ENCODE measurements at regions not wholly inside any gene's neighbourhood (a gene's known extent, or its start where the extent isn't known, plus 50 kb on each side); places are given as distances from the start of the nearest gene placed in this dataset.

GRCh38 chr7:140238778-140239652 lies 62.2 kb upstream of the KDM7A start:
- no peaks in the 10 kb centered on the region for H3K36me3 ChIP-seq (ENCODE audit: control insufficient read depth, low read depth, low read length)

DNA sequence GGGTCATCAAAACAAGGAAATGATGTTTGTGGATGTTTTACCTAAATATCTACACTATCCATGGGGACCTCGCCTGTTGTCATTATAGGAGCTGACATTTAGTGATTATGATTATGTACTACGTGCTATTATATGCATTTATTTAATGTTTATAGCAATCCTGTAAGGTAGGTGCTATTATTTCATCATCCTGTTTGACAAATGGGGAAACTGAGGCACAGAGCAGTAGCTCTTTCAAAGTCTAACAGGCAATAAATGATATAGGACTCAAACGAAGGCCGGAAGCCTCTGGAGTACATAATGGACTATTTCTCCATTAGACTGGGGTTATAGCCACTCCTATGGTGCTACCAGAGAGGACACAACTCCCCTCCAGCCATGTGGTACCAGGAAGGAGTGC lies 60.6 kb upstream of the KDM7A start:
- no peak overlapping the region for H3K4me3 ChIP-seq (ENCODE audit: low read length)
- no peaks in the 10 kb centered on the region for H3K4me1 ChIP-seq (ENCODE audit: control insufficient read depth, low read depth, low read length)
- no peaks in the 10 kb centered on the region for H3K36me3 ChIP-seq (ENCODE audit: control insufficient read depth, low read depth, low read length)
- H3K27me3 ChIP-seq (ENCODE audit: control insufficient read depth, insufficient read depth, low read length) = no peaks in the 10 kb centered on the region
- no peaks in the 10 kb centered on the region for H3K9me3 ChIP-seq (ENCODE audit: control insufficient read depth, low read depth, low read length)
- no peak overlapping the region for H3K27ac ChIP-seq (ENCODE audit: low read length)
- H3K9ac ChIP-seq (ENCODE audit: low read length) = no peak overlapping the region

More at GRCh38 chr7:140238778-140239652, 62.2 kb upstream of the KDM7A start:
- no peaks in the 10 kb centered on the region for H3K4me1 ChIP-seq (ENCODE audit: control insufficient read depth, low read depth, low read length)
- H3K9ac ChIP-seq (ENCODE audit: low read length) = no peak overlapping the region
- no peaks in the 10 kb centered on the region for H3K9me3 ChIP-seq (ENCODE audit: control insufficient read depth, low read depth, low read length)
- H3K27ac ChIP-seq (ENCODE audit: low read length) = no peak overlapping the region
- no peak overlapping the region for H3K4me3 ChIP-seq (ENCODE audit: low read length)
- H3K27me3 ChIP-seq (ENCODE audit: control insufficient read depth, insufficient read depth, low read length) = no peaks in the 10 kb centered on the region

GRCh38 chr7:140236626-140237025 lies 59.8 kb upstream of the KDM7A start:
- Histone ChIP-seq H3K27ac (ENCODE audit: low read length) (no peak overlapping the region), H3K4me1 (ENCODE audit: control insufficient read depth, low read depth, low read length) (peaks cover 4% of the 10 kb centered on the region), H3K4me3 (ENCODE audit: low read length) (no peak overlapping the region), H3K27me3 (ENCODE audit: control insufficient read depth, insufficient read depth, low read length) (no peaks in the 10 kb centered on the region), H3K36me3 (ENCODE audit: control insufficient read depth, low read depth, low read length) (no peaks in the 10 kb centered on the region), H3K9me3 (ENCODE audit: control insufficient read depth, low read depth, low read length) (no peaks in the 10 kb centered on the region), H3K9ac (ENCODE audit: low read length) (no peak overlapping the region)

- Histone ChIP-seq H3K27me3 (ENCODE audit: control insufficient read depth, insufficient read depth, low read length) (peaks cover 4% of the 10 kb centered on the region), H3K9me3 (ENCODE audit: control insufficient read depth, low read depth, low read length) (no peaks in the 10 kb centered on the region), H3K4me3 (ENCODE audit: low read length) (no peak overlapping the region), H3K9ac (ENCODE audit: low read length) (no peak overlapping the region), H3K4me1 (ENCODE audit: control insufficient read depth, low read depth, low read length) (peaks cover 4% of the 10 kb centered on the region), H3K36me3 (ENCODE audit: control insufficient read depth, low read depth, low read length) (no peaks in the 10 kb centered on the region), H3K27ac (ENCODE audit: low read length) (no peak overlapping the region)
These were observed 58.3 kb upstream of the KDM7A start for GRCh38 chr7:140235114-140235513.

GRCh38 chr7:140232957-140233917 lies 56.5 kb upstream of the KDM7A start:
- H3K27me3 ChIP-seq (ENCODE audit: control insufficient read depth, insufficient read depth, low read length) = peaks cover 13% of the 10 kb centered on the region
- H3K9ac ChIP-seq (ENCODE audit: low read length) = no peak overlapping the region
- H3K27ac ChIP-seq (ENCODE audit: low read length) = no peak overlapping the region
- H3K9me3 ChIP-seq (ENCODE audit: control insufficient read depth, low read depth, low read length) = no peaks in the 10 kb centered on the region
- peaks cover 4% of the 10 kb centered on the region for H3K4me1 ChIP-seq (ENCODE audit: control insufficient read depth, low read depth, low read length)
- no peaks in the 10 kb centered on the region for H3K36me3 ChIP-seq (ENCODE audit: control insufficient read depth, low read depth, low read length)
- H3K4me3 ChIP-seq (ENCODE audit: low read length) = no peak overlapping the region

DNA sequence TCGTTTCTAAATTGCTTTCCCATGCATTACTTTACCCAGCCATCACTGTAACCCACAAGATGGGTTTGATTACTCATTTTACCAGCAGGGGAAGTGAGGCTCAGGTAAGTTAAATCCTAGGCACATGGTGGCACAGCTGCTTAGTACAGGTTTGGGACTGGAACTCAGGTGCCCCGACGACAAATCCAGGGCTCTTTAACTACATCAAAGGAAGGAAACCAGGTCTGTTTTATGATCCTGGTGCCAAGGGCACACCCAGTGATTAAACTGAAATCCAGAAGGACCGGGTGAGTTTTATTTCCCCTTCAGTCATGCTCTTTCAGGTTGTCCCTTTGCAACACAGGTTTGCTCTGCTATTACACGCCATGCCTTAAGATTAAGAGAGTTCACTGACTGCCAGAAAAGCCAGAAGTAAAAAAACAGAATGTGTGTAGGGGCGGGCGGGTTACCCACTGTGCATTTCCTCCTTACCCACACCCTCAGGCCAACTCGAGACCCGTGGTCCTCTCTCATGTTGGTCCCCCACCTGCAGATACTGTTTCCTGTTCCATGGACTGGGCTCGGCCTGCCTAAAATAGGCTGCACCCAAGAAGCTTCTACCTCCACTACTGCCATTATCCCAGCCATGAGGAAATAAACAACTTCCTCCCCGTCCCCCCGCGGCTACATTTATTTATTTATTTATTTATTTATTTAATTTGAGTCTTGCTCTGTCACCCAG lies 55.1 kb upstream of the KDM7A start:
- Histone ChIP-seq H3K36me3 (ENCODE audit: control insufficient read depth, low read depth, low read length) (no peaks in the 10 kb centered on the region), H3K27ac (ENCODE audit: low read length) (no peak overlapping the region), H3K9ac (ENCODE audit: low read length) (peak overlapping the region; percentile 21), H3K4me1 (ENCODE audit: control insufficient read depth, low read depth, low read length) (peaks cover 4% of the 10 kb centered on the region), H3K9me3 (ENCODE audit: control insufficient read depth, low read depth, low read length) (no peaks in the 10 kb centered on the region), H3K27me3 (ENCODE audit: control insufficient read depth, insufficient read depth, low read length) (peaks cover 13% of the 10 kb centered on the region), H3K4me3 (ENCODE audit: low read length) (peak overlapping the region; percentile 80)

DNA sequence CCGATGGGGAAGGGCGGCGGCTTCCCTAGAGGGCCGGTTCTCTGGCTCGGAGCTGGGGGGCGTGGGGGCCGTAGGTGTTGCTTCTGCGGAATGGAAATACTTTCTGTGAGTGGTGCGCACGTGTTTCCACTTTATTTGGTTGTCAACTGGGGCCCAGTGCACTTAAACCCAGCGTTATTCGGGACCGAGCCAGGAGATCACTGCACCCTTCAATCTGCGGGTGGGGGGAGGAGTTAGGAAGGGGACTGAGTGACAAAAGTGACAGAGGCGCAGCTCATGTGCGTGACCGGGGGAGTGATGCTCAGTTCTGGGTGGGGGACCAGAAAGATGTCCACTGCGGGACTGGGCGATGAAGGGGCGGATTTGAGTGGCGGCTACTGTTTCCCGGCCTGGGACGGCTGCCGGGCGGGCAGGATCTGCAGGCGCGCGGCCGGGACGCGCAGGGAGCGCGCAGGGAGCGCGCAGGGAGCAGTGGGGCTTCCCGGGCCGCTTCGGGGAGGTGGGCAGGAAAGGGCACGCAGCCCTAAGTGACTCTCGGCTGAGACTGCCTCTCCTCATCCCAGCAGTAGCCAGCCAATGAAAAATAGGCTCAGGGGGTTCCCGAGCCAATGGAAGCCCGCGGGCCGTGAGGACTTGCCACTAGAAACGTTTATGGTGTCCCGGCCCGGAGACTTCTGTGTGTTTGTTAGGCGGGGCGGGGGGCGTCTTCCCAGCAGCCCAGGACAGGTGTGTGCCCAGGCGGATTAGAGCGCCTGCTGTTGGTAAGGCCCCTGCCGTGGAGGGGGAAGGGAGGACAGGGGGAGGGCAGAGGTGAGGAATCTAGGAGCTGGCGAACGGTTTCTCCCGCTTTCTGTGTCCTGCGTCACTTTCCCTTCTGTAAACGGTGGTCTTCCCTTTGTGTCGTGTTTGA lies 54.3 kb upstream of the KDM7A start:
- H3K9ac ChIP-seq (ENCODE audit: low read length) = peak overlapping the region; percentile 35
- peak overlapping the region; percentile 80 for H3K4me3 ChIP-seq (ENCODE audit: low read length)
- H3K9me3 ChIP-seq (ENCODE audit: control insufficient read depth, low read depth, low read length) = no peaks in the 10 kb centered on the region
- H3K27ac ChIP-seq (ENCODE audit: low read length) = no peak overlapping the region
- no peaks in the 10 kb centered on the region for H3K36me3 ChIP-seq (ENCODE audit: control insufficient read depth, low read depth, low read length)
- H3K27me3 ChIP-seq (ENCODE audit: control insufficient read depth, insufficient read depth, low read length) = peaks cover 13% of the 10 kb centered on the region
- H3K4me1 ChIP-seq (ENCODE audit: control insufficient read depth, low read depth, low read length) = peaks cover 4% of the 10 kb centered on the region

- H3K4me1 ChIP-seq (ENCODE audit: control insufficient read depth, low read depth, low read length) = peaks cover 4% of the 10 kb centered on the region
- no peaks in the 10 kb centered on the region for H3K36me3 ChIP-seq (ENCODE audit: control insufficient read depth, low read depth, low read length)
- no peak overlapping the region for H3K9ac ChIP-seq (ENCODE audit: low read length)
- peaks cover 13% of the 10 kb centered on the region for H3K27me3 ChIP-seq (ENCODE audit: control insufficient read depth, insufficient read depth, low read length)
- no peaks in the 10 kb centered on the region for H3K9me3 ChIP-seq (ENCODE audit: control insufficient read depth, low read depth, low read length)
- peak overlapping the region; percentile 80 for H3K4me3 ChIP-seq (ENCODE audit: low read length)
- H3K27ac ChIP-seq (ENCODE audit: low read length) = no peak overlapping the region
These were observed 53.7 kb upstream of the KDM7A start for GRCh38 chr7:140230516-140230860.

GRCh38 chr7:140229591-140230515 lies 53.1 kb upstream of the KDM7A start:
- Histone ChIP-seq H3K9me3 (ENCODE audit: control insufficient read depth, low read depth, low read length) (no peaks in the 10 kb centered on the region), H3K36me3 (ENCODE audit: control insufficient read depth, low read depth, low read length) (no peaks in the 10 kb centered on the region), H3K27ac (ENCODE audit: low read length) (no peak overlapping the region), H3K9ac (ENCODE audit: low read length) (no peak overlapping the region), H3K4me1 (ENCODE audit: control insufficient read depth, low read depth, low read length) (peaks cover 4% of the 10 kb centered on the region), H3K27me3 (ENCODE audit: control insufficient read depth, insufficient read depth, low read length) (peaks cover 13% of the 10 kb centered on the region), H3K4me3 (ENCODE audit: low read length) (peak overlapping the region; percentile 80)

DNA sequence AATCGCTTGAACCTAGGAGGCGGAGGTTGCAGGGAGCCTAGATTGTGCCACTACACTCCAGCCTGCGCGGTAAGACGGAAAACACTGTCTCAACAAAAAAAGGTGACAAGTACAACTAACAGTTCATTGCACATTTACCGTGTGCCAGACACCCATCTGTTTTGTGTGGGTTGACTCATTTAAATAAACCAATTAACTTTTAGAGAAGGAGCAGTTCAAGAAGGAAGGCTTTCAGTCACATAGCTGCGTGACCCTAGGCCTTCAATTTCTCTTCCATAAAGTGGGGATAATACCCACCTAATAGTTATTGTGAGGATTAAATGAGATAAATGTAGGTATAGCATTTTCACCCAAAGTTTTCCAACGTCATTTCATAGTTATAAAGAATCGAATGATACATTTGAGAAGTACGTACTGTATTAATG lies 52.3 kb upstream of the KDM7A start:
- H3K9ac ChIP-seq (ENCODE audit: low read length) = no peak overlapping the region
- no peak overlapping the region for H3K27ac ChIP-seq (ENCODE audit: low read length)
- no peaks in the 10 kb centered on the region for H3K9me3 ChIP-seq (ENCODE audit: control insufficient read depth, low read depth, low read length)
- no peak overlapping the region for H3K4me3 ChIP-seq (ENCODE audit: low read length)
- H3K36me3 ChIP-seq (ENCODE audit: control insufficient read depth, low read depth, low read length) = no peaks in the 10 kb centered on the region
- H3K27me3 ChIP-seq (ENCODE audit: control insufficient read depth, insufficient read depth, low read length) = peaks cover 13% of the 10 kb centered on the region
- peaks cover 4% of the 10 kb centered on the region for H3K4me1 ChIP-seq (ENCODE audit: control insufficient read depth, low read depth, low read length)
